HG02973 (cell line): ENCODE measurements at regions not wholly inside any gene's neighbourhood (a gene's known extent, or its start where the extent isn't known, plus 50 kb on each side); places are given as distances from the start of the nearest gene placed in this dataset.
"Not testable (repeated sequence)": the region's sequence is repeated elsewhere in the genome, so short reads cannot be mapped to it uniquely, and the experiment has no call there.

Experiments
- ATAC-seq: cut with Tn5 transposase; IDR thresholded peaks from one replicate; pipeline ENCODE4 v1.9.1; 2021; ENCODE audit warnings: moderate library complexity; ENCODE audit not compliant: unreplicated experiment

GRCh38 chr1:199858171-199858570, 169.3 kb upstream of the NR5A2 start:
- ATAC-seq, result no peak

- no peak for ATAC-seq
These were observed 168.7 kb upstream of the NR5A2 start for GRCh38 chr1:199858856-199859255.

GRCh38 chr1:199859491-199859933, 168.0 kb upstream of the NR5A2 start:
- no peak for ATAC-seq

GRCh38 chr1:199861020-199861795, 166.3 kb upstream of the NR5A2 start:
- no peak for ATAC-seq

GRCh38 chr1:199862047-199862446, 165.5 kb upstream of the NR5A2 start:
- ATAC-seq, result no peak

GRCh38 chr1:199866210-199866617, 161.3 kb upstream of the NR5A2 start:
- no peak for ATAC-seq

- no peak for ATAC-seq
These were observed 159.9 kb upstream of the NR5A2 start for GRCh38 chr1:199867601-199868000.

GRCh38 chr1:199868777-199869176, 158.7 kb upstream of the NR5A2 start:
- no peak for ATAC-seq

GRCh38 chr1:199875337-199875736, 152.2 kb upstream of the NR5A2 start:
- no peak for ATAC-seq

- ATAC-seq, result no peak
These were observed 151.7 kb upstream of the NR5A2 start for GRCh38 chr1:199875856-199876255.

- ATAC-seq, result no peak
These were observed 149.8 kb upstream of the NR5A2 start for GRCh38 chr1:199877526-199878384.

GRCh38 chr1:199878823-199879222, 148.7 kb upstream of the NR5A2 start:
- ATAC-seq, result no peak

GRCh38 chr1:199898654-199899053, 128.9 kb upstream of the NR5A2 start:
- ATAC-seq, result no peak

GRCh38 chr1:199901341-199901740, 126.2 kb upstream of the NR5A2 start:
- no peak for ATAC-seq

- no peak for ATAC-seq
These were observed 120.1 kb upstream of the NR5A2 start for GRCh38 chr1:199907361-199907760.

GRCh38 chr1:199909137-199909536, 118.4 kb upstream of the NR5A2 start:
- ATAC-seq, result no peak

GRCh38 chr1:199913318-199913717, 114.2 kb upstream of the NR5A2 start:
- ATAC-seq, result no peak

GRCh38 chr1:199914546-199914945, 113.0 kb upstream of the NR5A2 start:
- no peak for ATAC-seq

- no peak for ATAC-seq
These were observed 109.2 kb upstream of the NR5A2 start for GRCh38 chr1:199918196-199918769.

- ATAC-seq, result no peak
These were observed 106.9 kb upstream of the NR5A2 start for GRCh38 chr1:199920635-199921034.

- ATAC-seq, result no peak
These were observed 98.0 kb upstream of the NR5A2 start for GRCh38 chr1:199929556-199929955.

GRCh38 chr1:199930067-199930466, 97.4 kb upstream of the NR5A2 start:
- ATAC-seq, result not testable (repeated sequence)
